ENCODE measurements at regions not wholly inside any gene's neighbourhood (a gene's known extent, or its start where the extent isn't known, plus 50 kb on each side); places are given as distances from the start of the nearest gene placed in this dataset.

DNA sequence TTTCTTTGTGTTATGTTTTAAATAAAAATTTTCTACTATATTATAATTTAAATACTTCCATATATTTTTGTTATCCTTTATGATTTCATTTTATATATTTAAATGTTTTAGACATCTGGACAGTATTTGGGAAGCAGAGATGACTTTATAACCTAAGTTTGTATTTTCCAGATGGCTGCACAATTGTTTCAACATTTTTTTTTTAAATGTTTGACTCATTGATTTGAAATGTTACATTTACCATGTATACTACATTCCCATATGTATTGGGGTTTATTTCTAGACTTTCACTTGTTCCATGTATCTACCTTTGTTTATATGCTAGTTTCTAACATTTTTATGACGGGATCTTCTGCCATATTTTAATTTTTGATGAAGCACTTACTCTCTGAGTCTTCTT lies 766.5 kb downstream of the METTL15 start:
- ATAC-seq (ENCODE audit: low read depth) (no peak), DNase-seq (no peak)
- Mint-ChIP-seq H3K27me3 (no peaks in the 10 kb centered on the region), H3K9me3 (ENCODE audit: insufficient read depth) (no peaks in the 10 kb centered on the region), H3K4me1 (no peaks in the 10 kb centered on the region), H3K4me3 (no peak overlapping the region), H3K27ac (no peak overlapping the region)
- H3K9me3 ChIP-seq (ENCODE audit: control extremely low read depth in 1 of 3, control insufficient read depth in 2 of 3, insufficient read depth in 1 of 3, low read length in 2 of 3), result peaks cover 0 to 3% (median 1%) of the 10 kb centered on the region in 3 donors
- intact Hi-C loops (cut with micrococcal nuclease), result no loop called here
- H3K27ac ChIP-seq (ENCODE audit: low read length in 2 of 2), result no peak overlapping the region
- H4K20me1 ChIP-seq (ENCODE audit: control insufficient read depth, insufficient read depth, low read length, poor library complexity, severe bottlenecking), result no peaks in the 10 kb centered on the region
- no CpG with 5 or more reads among the region's 1 CpG for WGBS (ENCODE audit: insufficient coverage)
- H3K36me3 ChIP-seq (replicated peaks in 1 of 2; ENCODE audit: control extremely low read depth in 1 of 2, control insufficient read depth in 1 of 2, extremely low read depth in 1 of 2, insufficient read depth in 2 of 2, low read length in 1 of 2), result no peaks in the 10 kb centered on the region
- H3K79me2 ChIP-seq (ENCODE audit: control insufficient read depth, insufficient read depth, low read length), result no peaks in the 10 kb centered on the region
- CTCF ChIA-PET, result no interaction called here
- H3K4me1 ChIP-seq (ENCODE audit: control insufficient read depth in 2 of 2, insufficient read depth in 2 of 2, low read length in 2 of 2), result no peaks in the 10 kb centered on the region
- no peak overlapping the region for H3K4me2 ChIP-seq (replicated peaks; ENCODE audit: low read depth, low read length, poor library complexity, severe bottlenecking)
- H3K27me3 ChIP-seq (replicated peaks in 1 of 4; ENCODE audit: control extremely low read depth in 1 of 4, control insufficient read depth in 3 of 4, insufficient read depth in 4 of 4, low read length in 3 of 4), result no peaks in the 10 kb centered on the region
- POLR2A ChIA-PET, result no interaction called here
- no peak overlapping the region for H2AFZ ChIP-seq (ENCODE audit: insufficient read depth, low read depth, low read length, poor library complexity, severe bottlenecking)
- H3K9ac ChIP-seq (ENCODE audit: low read length), result no peak overlapping the region
- H3K4me3 ChIP-seq (ENCODE audit: control extremely low read depth in 1 of 5, extremely low read depth in 1 of 5, insufficient read depth in 1 of 5, low read depth in 2 of 5, low read length in 4 of 5), result no peak overlapping the region
- TF ChIP-seq CTCF (IDR thresholded peaks at IDR 0.05) (no peak), EZH2 (IDR thresholded peaks at IDR 0.05; ENCODE audit: borderline replicate concordance, insufficient read depth, low read depth, low read length, poor library complexity, severe bottlenecking) (no peak)

DNA sequence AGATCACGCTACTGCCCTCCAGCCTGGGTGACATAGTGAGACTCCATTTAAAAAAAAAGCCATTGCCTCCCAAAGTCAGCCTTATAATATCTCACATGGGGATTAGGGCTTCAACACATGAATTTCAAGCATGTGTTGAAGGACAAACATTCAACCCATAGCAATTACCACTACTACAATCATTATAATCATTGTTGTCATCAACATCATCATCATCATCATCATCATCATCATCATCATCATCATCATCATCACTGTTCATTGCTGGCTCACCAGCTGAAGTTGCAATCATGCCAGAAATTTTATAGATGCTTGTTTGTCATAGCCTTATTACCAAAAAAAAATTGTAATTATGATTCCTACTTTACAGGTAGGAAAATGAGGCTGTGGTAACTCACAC lies 762.9 kb downstream of the METTL15 start:
- no peak overlapping the region for H3K27ac Mint-ChIP-seq
- WGBS (ENCODE audit: insufficient coverage), result 86% methylated on average over 1 of the region's 1 CpG
- CTCF ChIA-PET, result no interaction called here

More for the DNA sequence above, 762.9 kb downstream of the METTL15 start:
- no peaks in the 10 kb centered on the region for H3K36me3 ChIP-seq (replicated peaks in 1 of 2; ENCODE audit: control extremely low read depth in 1 of 2, control insufficient read depth in 1 of 2, extremely low read depth in 1 of 2, insufficient read depth in 2 of 2, low read length in 1 of 2)
- TF ChIP-seq EZH2 (IDR thresholded peaks at IDR 0.05; ENCODE audit: borderline replicate concordance, insufficient read depth, low read depth, low read length, poor library complexity, severe bottlenecking) (no peak), CTCF (IDR thresholded peaks at IDR 0.05) (no peak)
- H3K79me2 ChIP-seq (ENCODE audit: control insufficient read depth, insufficient read depth, low read length), result no peaks in the 10 kb centered on the region
- no peak for ATAC-seq (ENCODE audit: low read depth)
- H3K27ac ChIP-seq (ENCODE audit: low read length in 2 of 2), result no peak overlapping the region
- POLR2A ChIA-PET, result no interaction called here
- no peak overlapping the region for H3K4me3 ChIP-seq (ENCODE audit: control extremely low read depth in 1 of 5, extremely low read depth in 1 of 5, insufficient read depth in 1 of 5, low read depth in 2 of 5, low read length in 4 of 5)
- no peaks in the 10 kb centered on the region for H4K20me1 ChIP-seq (ENCODE audit: control insufficient read depth, insufficient read depth, low read length, poor library complexity, severe bottlenecking)
- no peaks in the 10 kb centered on the region for H3K27me3 ChIP-seq (replicated peaks in 1 of 4; ENCODE audit: control extremely low read depth in 1 of 4, control insufficient read depth in 3 of 4, insufficient read depth in 4 of 4, low read length in 3 of 4)
- H3K9me3 ChIP-seq (ENCODE audit: control extremely low read depth in 1 of 3, control insufficient read depth in 2 of 3, insufficient read depth in 1 of 3, low read length in 2 of 3), result peaks cover 0 to 3% (median 0%) of the 10 kb centered on the region in 3 donors
- no peak overlapping the region for H3K4me3 Mint-ChIP-seq
- no peaks in the 10 kb centered on the region for H3K9me3 Mint-ChIP-seq (ENCODE audit: insufficient read depth)
- H3K4me1 ChIP-seq (ENCODE audit: control insufficient read depth in 2 of 2, insufficient read depth in 2 of 2, low read length in 2 of 2), result no peaks in the 10 kb centered on the region
- intact Hi-C loops (cut with micrococcal nuclease), result no loop called here
- no peaks in the 10 kb centered on the region for H3K4me1 Mint-ChIP-seq
- H3K9ac ChIP-seq (ENCODE audit: low read length), result no peak overlapping the region
- no peak overlapping the region for H2AFZ ChIP-seq (ENCODE audit: insufficient read depth, low read depth, low read length, poor library complexity, severe bottlenecking)
- H3K27me3 Mint-ChIP-seq, result no peaks in the 10 kb centered on the region
- DNase-seq, result no peak
- H3K4me2 ChIP-seq (replicated peaks; ENCODE audit: low read depth, low read length, poor library complexity, severe bottlenecking), result no peak overlapping the region

Measured in B cell (primary cell).